CD14-positive monocyte (primary cell): ENCODE measurements at regions not wholly inside any gene's neighbourhood (a gene's known extent, or its start where the extent isn't known, plus 50 kb on each side); places are given as distances from the start of the nearest gene placed in this dataset.

Experiments used
- DNase-seq, 3 donors: peaks; one replicate each; pipeline ENCODE4 v3.0.0-alpha.2; 2011 to 2022
- H2AFZ ChIP-seq: 2 replicates; pipeline ENCODE4 v1.6.0; 2012; ENCODE audit warnings: mild to moderate bottlenecking, low read depth, low read length, inconsistent platforms; ENCODE audit not compliant: insufficient read depth, poor library complexity, severe bottlenecking
- H3K27ac ChIP-seq, 2 donors: 1 replicate in 1 of 2; 2 replicates in 1 of 2; pipeline ENCODE4 v1.5.1; 2012 to 2013; ENCODE audit warnings: low read length in 2 of 2, control low read depth in 1 of 2, inconsistent platforms in 1 of 2, low read depth in 1 of 2, mild to moderate bottlenecking in 1 of 2
- H3K27me3 ChIP-seq, 2 donors: one replicate each; pipeline versions ENCODE4 v1.6.0 to v1.6.1; 2011 to 2013; ENCODE audit warnings: low read length in 2 of 2; ENCODE audit not compliant: control insufficient read depth in 2 of 2, insufficient read depth in 2 of 2
- H3K36me3 ChIP-seq, 2 donors: replicated peaks in 1 of 2; 1 replicate in 1 of 2; 2 replicates in 1 of 2; pipeline versions ENCODE4 v1.5.1 to v1.6.1; 2012 to 2013; ENCODE audit warnings: low read length in 2 of 2, control low read depth in 1 of 2, inconsistent platforms in 1 of 2, mild to moderate bottlenecking in 1 of 2; ENCODE audit not compliant: insufficient read depth in 2 of 2, control insufficient read depth in 1 of 2
- H3K4me1 ChIP-seq, 2 donors: 1 replicate in 1 of 2; 2 replicates in 1 of 2; pipeline versions ENCODE4 v1.5.1 to v1.6.1; 2012 to 2013; ENCODE audit warnings: low read length in 2 of 2, control low read depth in 1 of 2, inconsistent platforms in 1 of 2, mild to moderate bottlenecking in 1 of 2, moderate library complexity in 1 of 2; ENCODE audit not compliant: insufficient read depth in 2 of 2, control insufficient read depth in 1 of 2
- H3K4me2 ChIP-seq: replicated peaks from 2 replicates; pipeline ENCODE3; 2012; ENCODE audit warnings: low read length, moderate library complexity, mild to moderate bottlenecking; ENCODE audit not compliant: poor library complexity, severe bottlenecking; ENCODE audit errors: extremely low read depth
- H3K4me3 ChIP-seq, 3 experiments: fragments of 200-600 bp in 1 of 3; sonication (generic) in 1 of 3; replicated peaks in 1 of 3; 1 replicate in 2 of 3; 2 replicates in 1 of 3; pipeline ENCODE4 v1.5.1; 2011 to 2013; ENCODE audit warnings: low read length in 3 of 3, mild to moderate bottlenecking in 3 of 3, control low read depth in 2 of 3, low read depth in 2 of 3, inconsistent platforms in 1 of 3, moderate library complexity in 1 of 3
- H3K79me2 ChIP-seq: 2 replicates; pipeline ENCODE4 v1.6.0; 2012; ENCODE audit warnings: mild to moderate bottlenecking, control low read depth, inconsistent platforms, low read length, moderate library complexity; ENCODE audit not compliant: insufficient read depth
- H3K9ac ChIP-seq: 2 replicates; pipeline ENCODE4 v1.6.0; 2017; ENCODE audit warnings: low read length, mild to moderate bottlenecking; ENCODE audit not compliant: insufficient read depth, poor library complexity, severe bottlenecking
- H3K9me3 ChIP-seq, 2 donors: replicated peaks in 1 of 2; 1 replicate in 1 of 2; 2 replicates in 1 of 2; pipeline versions ENCODE4 v1.5.1 to v1.6.1; 2012 to 2013; ENCODE audit warnings: low read length in 2 of 2, control low read depth in 1 of 2; ENCODE audit not compliant: control insufficient read depth in 1 of 2, insufficient read depth in 1 of 2
- H4K20me1 ChIP-seq: 2 replicates; pipeline ENCODE4 v1.6.0; 2012; ENCODE audit warnings: mild to moderate bottlenecking, low read length, control low read depth, moderate library complexity; ENCODE audit not compliant: insufficient read depth
- H3K27ac Mint-ChIP-seq, 7 donors: one replicate each; pipeline ENCODE4 v1.8.0; 2020; ENCODE audit warnings: mild to moderate bottlenecking in 7 of 7, mixed read lengths in 7 of 7, moderate library complexity in 6 of 7, inconsistent platforms in 2 of 7
- H3K27me3 Mint-ChIP-seq, 3 donors: one replicate each; pipeline ENCODE4 v1.8.0; 2021 to 2022; ENCODE audit warnings: low read depth in 3 of 3, mild to moderate bottlenecking in 3 of 3, mixed read lengths in 3 of 3, moderate library complexity in 3 of 3, inconsistent platforms in 1 of 3
- H3K36me3 Mint-ChIP-seq, 2 donors: one replicate each; pipeline ENCODE4 v1.8.0; 2020; ENCODE audit warnings: mixed read lengths in 2 of 2, inconsistent platforms in 1 of 2, mild to moderate bottlenecking in 1 of 2
- H3K4me1 Mint-ChIP-seq: one replicate; pipeline ENCODE4 v1.8.0; 2020; ENCODE audit warnings: mild to moderate bottlenecking, mixed read lengths
- H3K4me3 Mint-ChIP-seq, 2 donors: one replicate each; pipeline ENCODE4 v1.8.0; 2020; ENCODE audit warnings: mild to moderate bottlenecking in 2 of 2, mixed read lengths in 2 of 2, moderate library complexity in 1 of 2
- H3K9me3 Mint-ChIP-seq, 7 donors: one replicate each; pipeline ENCODE4 v1.8.0; 2020 to 2022; ENCODE audit warnings: mixed read lengths in 7 of 7, mild to moderate bottlenecking in 6 of 7, moderate library complexity in 6 of 7, inconsistent platforms in 2 of 7
- WGBS: methylation state at CpG from one replicate; pipeline ENCODE4 v1.1.5; 2013; ENCODE audit warnings: missing lambda C conversion rate; ENCODE audit not compliant: insufficient coverage; 5-methylcytosine and 5-hydroxymethylcytosine counted together
- intact Hi-C, 2 donors: fragments of 100-400 bp; cut with micrococcal nuclease; formaldehyde crosslinking; loops; one replicate each; pipeline versions ENCODE4 v1.15.0 to v1.15.1; 2023
- TF ChIP-seq, protein P1 (sequence below): fragments of 200-600 bp; IDR thresholded peaks from one replicate; pipeline ENCODE4 v1.8.0; 2022; ENCODE audit warnings: antibody characterized with exemption, mild to moderate bottlenecking

DNA sequence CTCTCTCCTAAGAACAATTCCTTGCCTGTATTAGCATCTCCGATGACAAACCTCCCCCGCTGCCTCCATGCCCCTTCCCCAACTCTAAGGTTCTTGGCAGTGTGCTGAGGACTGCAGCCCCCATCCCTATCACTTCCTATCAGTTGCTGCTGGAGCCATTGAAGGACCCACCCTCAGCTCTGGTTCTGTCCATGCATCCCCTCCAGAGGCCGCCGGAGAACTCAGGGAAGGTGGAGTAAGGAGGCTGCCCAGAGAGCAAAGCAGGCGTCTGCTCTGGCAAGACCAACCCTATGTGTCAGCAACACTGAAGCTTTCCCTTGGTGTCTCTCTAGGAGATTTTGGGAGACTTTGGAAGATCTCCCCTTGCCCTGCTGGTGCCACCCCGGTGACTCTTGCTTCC is 1139.5 kb downstream of the TBC1D22A start:
- no peaks in the 10 kb centered on the region for H3K27me3 ChIP-seq
- no peaks in the 10 kb centered on the region for H3K36me3 ChIP-seq
- no peaks in the 10 kb centered on the region for H3K79me2 ChIP-seq
- H3K9ac ChIP-seq = no peak overlapping the region
- H2AFZ ChIP-seq = no peak overlapping the region
- H3K27ac ChIP-seq = no peak overlapping the region
- no peak overlapping the region for H3K4me3 ChIP-seq
- Mint-ChIP-seq H3K27me3 (no peaks in the 10 kb centered on the region), H3K27ac (no peak overlapping the region), H3K9me3 (peaks cover 1 to 11% (median 4%) of the 10 kb centered on the region in 7 donors), H3K4me3 (no peak overlapping the region), H3K4me1 (no peaks in the 10 kb centered on the region), H3K36me3 (no peaks in the 10 kb centered on the region)
- 100% methylated on average over 3 of the region's 6 CpGs for WGBS
- no peak for DNase-seq
- no peaks in the 10 kb centered on the region for H3K4me1 ChIP-seq
- no peaks in the 10 kb centered on the region for H4K20me1 ChIP-seq
- TF ChIP-seq, protein P1, sequence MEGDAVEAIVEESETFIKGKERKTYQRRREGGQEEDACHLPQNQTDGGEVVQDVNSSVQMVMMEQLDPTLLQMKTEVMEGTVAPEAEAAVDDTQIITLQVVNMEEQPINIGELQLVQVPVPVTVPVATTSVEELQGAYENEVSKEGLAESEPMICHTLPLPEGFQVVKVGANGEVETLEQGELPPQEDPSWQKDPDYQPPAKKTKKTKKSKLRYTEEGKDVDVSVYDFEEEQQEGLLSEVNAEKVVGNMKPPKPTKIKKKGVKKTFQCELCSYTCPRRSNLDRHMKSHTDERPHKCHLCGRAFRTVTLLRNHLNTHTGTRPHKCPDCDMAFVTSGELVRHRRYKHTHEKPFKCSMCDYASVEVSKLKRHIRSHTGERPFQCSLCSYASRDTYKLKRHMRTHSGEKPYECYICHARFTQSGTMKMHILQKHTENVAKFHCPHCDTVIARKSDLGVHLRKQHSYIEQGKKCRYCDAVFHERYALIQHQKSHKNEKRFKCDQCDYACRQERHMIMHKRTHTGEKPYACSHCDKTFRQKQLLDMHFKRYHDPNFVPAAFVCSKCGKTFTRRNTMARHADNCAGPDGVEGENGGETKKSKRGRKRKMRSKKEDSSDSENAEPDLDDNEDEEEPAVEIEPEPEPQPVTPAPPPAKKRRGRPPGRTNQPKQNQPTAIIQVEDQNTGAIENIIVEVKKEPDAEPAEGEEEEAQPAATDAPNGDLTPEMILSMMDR = no peak
- intact Hi-C loops = no loop called here
- no peak overlapping the region for H3K4me2 ChIP-seq
- no peaks in the 10 kb centered on the region for H3K9me3 ChIP-seq

- TF ChIP-seq, protein P1 = no peak
- Histone ChIP-seq H3K79me2 (no peaks in the 10 kb centered on the region), H3K4me3 (no peak overlapping the region), H4K20me1 (no peaks in the 10 kb centered on the region), H3K4me2 (no peak overlapping the region), H2AFZ (no peak overlapping the region), H3K4me1 (no peaks in the 10 kb centered on the region), H3K27me3 (no peaks in the 10 kb centered on the region), H3K27ac (no peak overlapping the region), H3K9me3 (no peaks in the 10 kb centered on the region), H3K9ac (no peak overlapping the region), H3K36me3 (no peaks in the 10 kb centered on the region)
- 87% methylated on average over 4 of the region's 8 CpGs for WGBS
- intact Hi-C loops = no loop called here
- Mint-ChIP-seq H3K27me3 (no peaks in the 10 kb centered on the region), H3K9me3 (peaks cover 0 to 9% (median 3%) of the 10 kb centered on the region in 7 donors), H3K27ac (no peak overlapping the region), H3K4me1 (no peaks in the 10 kb centered on the region), H3K36me3 (no peaks in the 10 kb centered on the region), H3K4me3 (no peak overlapping the region)
- no peak for DNase-seq
These were observed 1137.4 kb downstream of the TBC1D22A start for GRCh38 chr22:47899894-47900293.
